Ishikawa (cell line): ENCODE measurements at regions not wholly inside any gene's neighbourhood (a gene's known extent, or its start where the extent isn't known, plus 50 kb on each side); places are given as distances from the start of the nearest gene placed in this dataset.

Experiments
- EGR1 ChIP-seq: IDR thresholded peaks from 2 replicates; pipeline ENCODE4 v1.6.1; 2012
- TAF1 ChIP-seq: IDR thresholded peaks from 2 replicates; pipeline ENCODE4 v1.6.1; 2012; ENCODE audit warnings: low read depth, mild to moderate bottlenecking

DNA sequence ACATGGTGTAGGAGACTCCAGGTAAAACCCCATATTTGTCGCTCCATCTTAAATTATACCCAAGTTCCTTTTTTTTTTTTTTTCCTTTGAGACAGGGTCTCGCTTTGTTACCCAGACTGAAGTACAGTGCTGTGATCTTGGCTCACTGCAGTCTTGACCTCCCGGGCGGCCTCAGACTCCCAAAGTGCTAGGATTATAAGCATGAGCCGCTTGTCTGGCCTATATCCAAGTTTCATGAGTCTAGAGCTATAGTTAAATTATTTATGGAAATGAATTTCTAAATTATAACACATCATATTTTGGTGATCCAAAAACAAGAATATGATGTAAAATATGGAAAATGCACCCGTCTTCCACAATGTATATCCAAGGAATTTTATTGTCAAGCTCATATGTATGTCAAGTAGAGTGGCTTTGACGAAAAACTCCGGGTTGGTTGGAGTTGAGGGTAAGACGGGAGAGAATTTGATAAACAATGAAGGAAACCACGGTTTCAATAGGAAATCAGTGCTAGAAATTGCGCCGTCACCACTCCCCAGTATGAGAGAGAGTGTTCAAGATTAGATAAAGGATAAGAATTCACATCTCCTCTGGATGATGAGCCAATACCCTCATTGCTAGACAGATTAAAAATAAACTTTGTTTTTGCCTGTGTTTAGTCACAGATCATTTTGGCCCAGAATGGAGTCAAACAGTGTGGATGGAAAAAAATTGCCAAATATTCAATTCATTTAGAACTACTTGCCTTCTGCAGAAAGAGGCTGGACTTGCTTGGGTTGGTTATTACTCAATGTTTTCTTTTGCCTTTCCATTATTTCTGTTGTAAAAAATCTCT is 209.2 kb upstream of the NR2F2 start:
- TF ChIP-seq TAF1: no peak
- no peak for TF ChIP-seq EGR1
